SW 1271 (cell line): ENCODE measurements at regions not wholly inside any gene's neighbourhood (a gene's known extent, or its start where the extent isn't known, plus 50 kb on each side); places are given as distances from the start of the nearest gene placed in this dataset.
"Not testable (repeated sequence)": the region's sequence is repeated elsewhere in the genome, so short reads cannot be mapped to it uniquely, and the experiment has no call there.

Source experiments
- DNase-seq, 2 experiments: peaks; one replicate each; lab custom pipeline; 2025; lab: John Stamatoyannopoulos, UW

DNA sequence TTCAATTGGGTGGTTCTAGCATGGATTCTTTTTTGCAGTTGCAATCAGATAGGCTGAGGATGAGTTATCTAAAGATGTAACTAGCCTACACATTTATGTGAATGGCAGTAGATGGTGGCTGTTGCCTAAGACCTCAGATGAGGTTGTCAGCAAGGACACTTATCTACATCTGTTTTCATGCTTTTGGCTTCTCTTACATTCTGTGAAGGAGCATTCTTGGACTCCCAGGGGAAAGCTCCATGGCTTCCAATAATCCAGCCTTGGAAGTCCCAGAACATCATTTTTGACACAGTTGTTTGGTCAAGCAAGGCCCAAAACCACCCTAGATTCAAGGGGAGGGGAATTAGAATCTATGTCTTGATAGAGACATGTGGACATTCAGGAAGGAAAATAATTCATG is 332.2 kb upstream of the RBMS3 start:
- no peak for DNase-seq

DNA sequence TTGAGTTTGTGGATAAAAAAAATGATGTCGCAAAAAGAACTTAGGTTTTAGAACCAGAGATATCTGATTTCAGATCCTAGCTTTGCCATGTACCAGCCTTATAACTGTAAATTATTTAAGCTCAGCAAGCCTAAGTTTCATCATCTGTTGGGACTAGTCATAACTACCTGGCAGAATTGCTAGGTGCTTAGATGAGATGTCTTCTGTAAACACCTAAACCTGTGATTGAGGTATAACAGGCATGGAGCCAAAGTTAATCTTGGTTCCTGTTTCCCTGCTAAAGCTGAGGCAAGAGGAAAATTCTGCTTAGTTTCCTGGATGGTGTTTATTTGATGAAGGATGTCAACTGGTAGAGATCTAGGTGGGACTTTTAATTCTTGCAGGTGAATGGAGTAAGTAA is 331.3 kb upstream of the RBMS3 start:
- no peak for DNase-seq

DNA sequence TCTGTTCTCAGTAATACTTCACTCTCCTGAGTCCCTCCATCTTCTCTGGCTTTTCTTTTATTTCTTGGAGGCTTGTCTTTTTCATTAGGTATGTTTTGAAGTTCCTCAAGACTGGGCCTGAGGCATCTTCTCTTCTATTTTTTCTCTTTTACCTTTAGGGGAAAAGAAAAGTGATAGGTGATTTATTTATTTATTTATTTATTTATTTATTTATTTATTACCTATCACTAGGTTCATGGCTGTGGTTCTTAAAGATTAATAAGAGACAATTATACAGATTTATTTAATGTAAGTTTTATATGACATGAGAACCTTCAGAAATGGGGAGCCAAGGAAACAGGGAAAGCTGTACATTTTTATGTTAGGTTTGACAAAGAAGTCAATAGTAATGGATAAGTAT is 330.3 kb upstream of the RBMS3 start:
- no peak for DNase-seq

DNA sequence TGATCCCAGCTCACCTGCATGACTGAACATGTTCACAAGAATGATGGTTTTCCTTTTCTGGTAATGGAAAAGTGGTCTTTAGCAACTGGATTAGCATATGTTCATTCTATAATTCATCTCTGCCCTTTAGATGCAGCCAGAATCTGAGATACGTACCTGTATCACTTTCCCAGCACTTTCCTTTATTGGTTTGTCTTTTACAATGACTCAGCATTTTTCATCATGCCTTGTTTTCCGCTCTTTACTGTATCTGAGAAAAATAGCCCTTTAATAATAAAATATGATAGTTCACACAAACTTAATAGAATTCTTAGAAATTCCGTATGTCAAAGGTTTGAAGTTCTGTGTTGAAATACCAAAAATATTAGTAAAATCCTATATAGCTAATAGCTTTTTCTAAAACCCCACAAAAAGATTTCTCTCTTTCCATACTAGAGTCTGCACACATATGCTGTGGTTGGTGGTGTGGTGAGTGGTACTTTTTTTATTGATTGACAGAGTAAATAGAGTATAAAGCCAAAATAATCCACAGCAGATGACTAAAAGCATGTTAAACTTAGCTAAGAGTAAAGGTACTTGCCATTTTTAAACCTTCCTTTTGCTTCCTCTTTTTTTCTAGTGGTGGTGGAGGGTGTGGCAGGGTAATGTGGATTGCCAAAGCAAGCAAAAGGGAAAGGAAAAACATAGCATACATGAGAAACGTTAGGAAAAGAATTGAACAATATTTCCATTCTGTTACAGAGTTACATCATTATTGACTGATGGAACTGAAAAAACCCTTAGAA is 328.9 kb upstream of the RBMS3 start:
- DNase-seq: no peak

DNA sequence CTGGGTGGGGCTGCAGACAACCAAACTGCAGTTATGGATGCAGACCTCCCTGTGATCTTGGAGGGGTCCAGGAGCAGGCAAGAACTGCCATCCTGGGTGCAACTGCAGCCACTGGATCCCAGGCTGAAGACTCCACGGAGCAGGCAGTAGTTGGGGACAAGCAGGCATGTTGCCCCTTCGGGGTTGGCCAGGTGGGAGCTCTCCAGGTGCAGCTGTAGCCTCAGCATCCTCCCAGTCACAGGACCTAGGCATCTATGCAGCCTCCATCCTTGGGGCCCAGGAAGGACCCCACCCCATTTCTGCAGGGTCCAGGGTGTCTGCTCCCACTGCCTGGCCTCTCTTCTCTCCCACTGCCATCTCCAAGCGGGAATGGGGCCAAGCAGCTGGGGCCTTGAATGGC is 322.2 kb upstream of the RBMS3 start:
- no peak for DNase-seq

DNA sequence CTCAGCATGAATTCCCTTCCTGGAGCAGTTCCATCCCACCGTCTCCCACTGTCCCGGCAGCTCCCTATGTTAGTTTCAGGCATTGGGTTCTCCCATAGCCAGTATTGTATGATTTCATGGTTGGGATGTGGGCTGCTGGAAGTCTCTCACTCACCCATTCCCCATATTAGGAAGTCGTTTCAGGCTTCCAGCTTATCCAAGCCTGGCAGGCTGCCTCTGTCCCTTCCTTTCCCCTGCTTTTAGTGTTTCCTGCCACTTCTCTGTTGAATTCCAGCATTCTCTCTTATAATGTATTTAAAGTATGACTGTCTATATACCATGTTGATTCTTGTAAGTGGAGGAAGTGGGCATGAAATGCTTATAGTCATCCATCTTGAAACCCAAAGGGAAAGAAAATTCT is 309.7 kb upstream of the RBMS3 start:
- no peak for DNase-seq

DNA sequence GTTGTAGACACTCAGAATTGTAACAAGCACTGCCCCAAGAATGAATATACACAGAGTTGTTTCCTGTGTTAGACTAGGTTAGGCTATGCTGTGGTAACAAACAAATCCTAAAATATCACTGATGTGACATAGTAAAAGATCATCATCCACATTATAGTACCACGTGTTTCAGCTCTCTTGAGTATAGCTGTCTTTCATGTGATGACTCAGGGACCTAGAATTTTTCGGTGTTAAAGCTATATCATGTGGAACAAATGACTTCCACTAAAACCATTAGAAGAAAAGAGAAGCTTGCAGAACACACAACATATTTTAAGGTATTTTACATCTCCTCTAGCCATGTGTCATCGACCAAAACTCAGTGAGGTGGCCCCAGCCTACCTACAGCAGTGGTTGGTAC is 307.9 kb upstream of the RBMS3 start:
- DNase-seq: no peak

DNA sequence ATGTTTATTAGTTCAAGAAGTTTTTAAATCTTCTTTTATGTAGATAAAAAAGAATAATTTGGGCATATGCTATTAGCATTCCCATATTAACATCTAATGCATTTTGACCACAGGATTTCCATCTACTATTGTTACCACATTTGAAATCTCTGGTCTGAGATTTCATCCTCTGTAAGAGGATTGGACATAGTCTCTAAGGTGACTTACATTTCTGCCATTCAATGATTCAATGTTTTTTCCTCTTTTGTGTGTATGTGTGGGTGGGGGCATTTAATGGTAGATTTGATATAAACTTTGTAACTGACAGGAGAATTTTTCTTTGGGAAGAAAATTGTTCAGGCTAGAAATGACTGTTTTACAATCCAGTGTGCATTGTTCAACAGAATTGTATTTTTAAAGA is 307.3 kb upstream of the RBMS3 start:
- no peak for DNase-seq

DNA sequence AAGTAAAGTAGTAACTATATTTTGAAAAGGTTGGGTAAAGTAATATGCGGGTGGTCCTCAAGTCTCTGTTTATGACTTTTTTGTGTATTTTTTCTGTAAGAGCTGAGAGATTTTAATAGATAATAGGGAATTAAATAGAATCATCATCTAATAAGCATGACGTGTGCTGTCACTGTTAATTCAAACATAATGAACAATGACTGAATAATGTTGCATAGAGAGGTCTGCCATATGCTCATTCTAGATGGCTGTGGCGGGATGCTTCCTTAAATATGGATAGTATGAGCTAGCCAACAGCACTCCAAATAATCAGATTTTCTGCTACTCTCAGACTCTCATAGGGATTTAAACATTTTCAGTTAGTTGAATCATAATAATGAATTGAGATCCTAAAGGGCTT is 302.8 kb upstream of the RBMS3 start:
- no peak for DNase-seq

DNA sequence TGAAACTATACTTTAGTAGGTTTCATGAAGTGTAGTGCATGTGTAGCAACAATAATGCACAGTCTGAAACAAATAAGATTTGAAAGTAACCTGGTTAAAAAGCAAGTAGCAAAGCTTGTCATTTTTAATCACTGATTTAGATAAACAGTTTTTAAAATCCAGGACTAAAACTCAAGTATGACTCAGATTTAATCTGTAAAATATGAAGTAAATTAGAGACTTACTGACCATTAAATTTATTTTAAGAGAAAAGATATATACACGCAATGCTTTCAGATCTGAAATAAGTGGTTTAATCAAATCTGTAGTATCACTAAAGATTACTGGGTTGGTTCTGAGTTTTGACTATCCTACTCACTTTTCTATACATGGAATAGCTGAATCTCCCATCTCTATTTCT is 300.7 kb upstream of the RBMS3 start:
- no peak for DNase-seq

DNA sequence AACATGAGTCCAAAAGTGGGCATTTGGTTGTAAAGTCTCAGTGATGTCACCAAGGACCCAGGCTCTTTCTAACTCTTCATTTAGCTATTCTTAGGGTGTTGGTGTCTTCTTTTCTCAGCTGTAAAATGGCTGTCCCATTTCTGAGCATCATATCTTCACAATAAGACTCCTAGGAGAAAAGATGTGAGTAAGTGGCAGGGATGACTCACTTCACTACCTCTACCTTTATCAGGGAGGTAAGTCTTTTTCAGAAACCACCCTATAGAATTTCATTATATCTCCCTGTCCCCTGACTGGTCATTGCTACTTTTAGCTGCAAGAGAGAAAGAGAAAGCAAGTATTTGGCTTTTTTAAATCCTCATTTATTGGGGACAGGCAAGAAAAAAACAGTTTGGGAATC is 300.2 kb upstream of the RBMS3 start:
- DNase-seq: no peak

DNA sequence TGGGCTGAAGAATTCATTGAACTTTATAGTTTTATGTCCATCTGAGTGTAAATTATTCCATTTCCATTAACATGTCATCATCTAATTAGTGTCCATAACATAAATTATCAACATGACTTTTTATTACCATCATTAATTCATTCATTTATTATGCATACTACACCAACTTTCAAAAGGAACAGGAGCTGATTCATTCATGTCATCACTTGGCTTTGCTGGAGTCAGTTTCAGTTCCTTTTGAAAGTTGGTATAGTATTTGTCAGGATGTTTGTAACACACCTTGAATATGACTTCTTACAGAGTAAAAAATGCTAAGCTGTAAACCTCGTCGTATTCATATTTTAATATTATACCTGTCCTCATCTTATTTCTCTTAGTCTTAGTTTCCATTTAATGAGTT is 298.0 kb upstream of the RBMS3 start:
- DNase-seq: no peak

DNA sequence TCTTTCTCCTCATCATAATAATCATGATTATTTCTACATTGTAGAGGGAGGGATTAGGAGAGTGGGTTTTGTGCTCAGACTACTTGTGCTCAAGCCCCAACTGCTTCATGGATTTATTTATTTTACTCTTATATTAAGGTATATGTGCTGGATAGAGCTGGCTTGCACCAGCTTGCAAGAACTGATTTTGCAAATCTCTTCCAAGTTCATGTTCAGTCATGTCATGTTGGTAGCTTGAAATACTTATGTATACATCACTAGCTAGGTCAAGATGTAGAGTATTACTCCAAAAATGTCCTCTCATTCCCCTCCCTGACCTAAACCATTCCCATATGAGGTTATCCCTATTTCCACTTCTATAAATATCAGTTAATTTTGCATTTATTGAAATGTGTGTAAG is 293.9 kb upstream of the RBMS3 start:
- DNase-seq: no peak

DNA sequence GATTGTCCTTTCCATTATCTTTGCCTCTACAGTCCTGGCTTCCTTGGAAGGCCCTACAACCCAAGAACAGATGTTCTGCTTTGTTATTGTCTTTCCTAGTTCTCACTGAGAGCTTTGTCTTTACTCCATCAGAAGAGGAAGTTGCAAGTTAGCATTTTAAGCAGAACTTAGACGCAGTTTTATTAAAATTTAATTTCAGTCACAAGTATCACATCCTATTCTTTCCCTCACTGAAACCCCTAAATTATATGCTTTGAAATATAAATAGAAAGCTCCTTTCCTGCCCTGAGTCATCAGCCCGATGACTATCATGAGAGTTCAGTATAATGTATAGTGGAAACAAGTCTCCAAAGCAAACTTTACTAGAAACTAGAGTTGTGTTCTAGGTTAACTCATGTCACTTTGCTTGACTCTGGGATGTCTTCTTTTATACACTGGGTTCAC is 291.2 kb upstream of the RBMS3 start:
- DNase-seq: no peak

DNA sequence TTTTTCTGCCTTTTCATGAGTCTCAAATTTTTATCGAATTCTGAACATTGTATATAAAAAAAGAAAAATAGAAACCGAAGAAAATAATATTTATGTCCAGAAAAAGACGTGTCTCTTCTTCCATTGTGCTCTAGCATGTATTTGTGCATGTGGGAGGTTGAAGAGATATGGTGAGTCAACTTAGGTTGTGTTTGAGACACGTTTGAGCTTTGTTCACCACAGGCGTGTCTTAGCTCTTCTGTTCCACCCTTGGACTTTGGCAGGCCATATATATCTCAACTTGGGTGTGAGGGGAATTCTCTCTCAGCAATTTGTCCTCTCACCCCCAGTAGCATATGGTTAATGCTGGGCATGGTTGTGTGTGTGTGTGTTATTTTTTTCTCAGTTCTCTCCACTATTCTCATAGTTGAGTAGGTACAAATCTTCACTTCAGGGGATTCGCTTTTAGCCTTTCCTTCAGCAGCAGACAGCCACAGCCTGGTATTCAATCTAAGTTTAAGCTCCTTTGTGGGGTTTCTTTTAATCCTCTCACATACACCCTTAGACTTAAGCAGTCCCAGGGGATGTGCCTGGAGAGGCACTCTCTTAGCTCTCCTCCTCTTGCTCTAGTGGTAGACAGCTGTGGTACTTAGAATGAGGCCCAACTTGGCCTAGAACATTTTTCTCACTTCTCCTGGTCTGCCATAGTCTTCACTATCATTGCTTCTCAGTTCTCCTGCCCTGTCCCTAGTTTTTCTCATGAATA is 286.5 kb upstream of the RBMS3 start:
- DNase-seq: no peak

DNA sequence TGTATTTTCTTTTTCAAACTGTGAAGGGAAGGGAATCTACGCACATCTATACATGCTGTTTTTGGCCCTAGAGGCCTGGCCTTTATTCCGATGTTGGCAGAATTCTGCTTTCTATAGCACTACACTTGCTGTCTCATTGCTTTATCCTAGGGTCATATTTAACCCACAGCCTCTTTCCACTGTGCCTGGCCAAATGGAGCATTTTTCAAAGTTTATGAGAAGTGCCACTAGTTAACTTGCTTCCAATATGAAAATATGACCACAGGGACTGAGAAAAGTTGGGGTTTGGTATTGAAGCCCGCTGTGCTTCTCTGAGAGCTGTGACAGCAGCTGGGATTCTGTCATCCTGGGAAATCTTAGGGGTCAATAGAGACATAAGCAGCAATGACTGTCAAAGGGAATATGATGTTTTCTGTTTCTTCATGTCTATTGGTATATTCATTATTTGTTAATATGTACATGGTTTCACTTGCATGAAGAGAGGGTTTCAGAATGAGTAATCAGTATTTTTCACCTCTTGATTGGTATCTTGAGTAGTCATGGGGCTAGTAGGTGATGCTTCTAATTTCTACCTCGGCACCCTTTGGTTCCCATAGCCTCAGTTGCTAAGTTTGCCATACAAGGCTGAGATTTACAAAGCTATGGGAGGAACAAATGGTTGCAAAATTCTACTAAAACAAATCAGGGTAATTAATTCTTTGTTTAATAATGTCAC is 275.8 kb upstream of the RBMS3 start:
- DNase-seq: no peak

DNA sequence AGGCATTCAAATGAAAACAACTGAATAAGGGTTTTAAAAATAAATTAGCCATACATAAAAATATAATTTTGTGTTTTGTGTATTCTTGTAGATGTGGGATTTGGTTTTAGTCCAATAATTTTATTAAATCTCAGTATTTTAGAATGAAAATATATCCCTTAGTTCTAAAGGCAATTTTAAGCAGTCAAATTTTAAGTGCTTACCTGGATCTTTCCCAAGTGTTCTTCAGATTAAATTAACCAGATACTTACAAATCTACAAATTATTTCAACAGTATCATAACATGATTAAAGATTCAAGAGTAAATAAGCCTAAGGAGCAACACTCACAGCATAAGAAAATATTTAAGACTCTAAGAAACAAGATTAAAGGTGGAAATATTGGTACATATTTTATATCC is 275.0 kb upstream of the RBMS3 start:
- no peak for DNase-seq

DNA sequence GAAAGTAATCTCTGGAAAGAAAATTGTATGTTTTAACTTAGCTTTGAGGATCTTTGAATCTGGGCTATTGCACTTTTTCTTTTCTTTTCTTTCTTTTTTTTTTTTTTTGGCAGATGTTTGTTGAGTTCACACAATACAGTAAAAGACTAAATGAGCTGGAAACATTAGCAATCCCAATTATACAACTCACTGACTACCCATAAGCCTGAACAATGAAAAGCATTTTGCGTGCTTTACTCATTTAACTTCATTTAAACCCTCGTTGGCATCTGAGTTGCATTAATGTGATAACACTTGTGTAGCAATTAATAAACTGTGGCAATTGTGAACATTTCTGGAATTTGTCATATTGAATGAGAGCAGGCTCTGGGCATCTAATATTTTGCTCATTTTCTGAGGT is 269.4 kb upstream of the RBMS3 start:
- no peak for DNase-seq

DNA sequence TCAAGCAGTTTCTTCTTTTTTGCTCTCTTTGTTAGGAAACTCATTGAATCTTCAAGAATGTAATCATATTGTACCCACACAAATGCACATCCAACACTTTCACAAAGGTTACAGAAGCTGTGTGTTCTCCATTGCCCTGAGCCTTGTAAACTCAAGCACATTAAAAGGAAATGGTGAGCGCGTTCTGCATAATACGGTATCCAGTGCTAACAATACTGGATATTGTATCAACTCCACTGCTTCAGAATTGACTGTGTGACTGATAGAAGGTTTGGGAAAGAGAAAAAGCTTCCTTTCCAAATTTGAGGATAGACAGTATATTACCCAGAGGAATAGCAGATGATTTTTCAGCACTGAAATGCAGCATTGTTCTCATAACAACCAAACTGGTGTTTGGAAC is 268.9 kb upstream of the RBMS3 start:
- DNase-seq: no peak

DNA sequence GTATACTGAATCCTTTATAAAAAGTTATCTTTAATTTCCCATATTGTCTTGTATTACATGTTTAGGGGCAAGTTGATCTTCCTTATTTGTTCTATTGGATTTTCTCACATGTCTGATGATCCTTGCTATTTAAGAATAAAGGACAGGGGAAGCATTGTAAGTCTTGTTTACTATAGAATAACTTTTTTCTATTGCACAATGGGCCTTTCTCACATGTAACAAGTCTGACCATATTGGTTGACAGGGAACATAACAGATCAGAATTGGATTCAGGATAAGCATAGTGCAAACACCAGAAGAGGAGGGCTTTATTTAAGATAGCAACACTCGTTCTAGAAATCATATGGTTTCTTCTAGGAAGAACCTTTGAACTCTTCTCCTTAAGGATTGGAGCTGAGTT is 257.9 kb upstream of the RBMS3 start:
- DNase-seq: no peak

DNA sequence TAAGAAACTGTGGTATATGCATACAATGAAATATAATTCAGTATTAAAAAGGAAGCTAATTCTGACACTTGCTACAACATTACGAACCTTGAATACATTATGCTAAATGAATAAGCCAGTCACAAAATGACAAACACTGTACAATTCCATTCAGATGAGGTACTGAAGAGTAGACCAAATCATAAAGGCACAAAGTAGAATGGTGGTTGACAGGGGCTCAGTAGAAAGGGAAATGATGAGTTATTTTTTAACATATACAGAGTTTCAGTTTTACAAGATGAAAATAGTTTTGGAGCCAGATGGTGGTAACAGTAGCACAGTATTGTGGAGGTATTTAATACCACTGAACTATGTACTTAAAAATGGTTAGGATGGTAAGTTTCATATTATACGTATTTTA is 254.6 kb upstream of the RBMS3 start:
- DNase-seq: no peak

DNA sequence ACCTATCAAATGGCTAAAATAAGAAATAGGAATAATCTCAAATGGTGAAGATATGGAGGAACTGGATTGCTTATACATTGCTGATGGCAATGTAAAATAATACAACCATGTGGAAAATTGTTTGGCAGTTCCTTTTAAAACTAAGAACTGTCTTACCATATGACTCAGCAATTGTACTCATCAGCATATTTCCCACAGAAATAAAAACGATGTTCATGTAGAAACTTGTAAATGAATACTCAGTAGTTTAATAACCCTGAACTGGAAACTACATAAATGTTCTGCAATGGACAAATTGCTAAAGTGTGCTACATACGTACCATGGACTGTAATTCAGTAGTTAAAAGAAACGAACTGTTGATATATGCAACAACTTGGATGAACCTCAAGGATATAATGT is 253.9 kb upstream of the RBMS3 start:
- no peak for DNase-seq

DNA sequence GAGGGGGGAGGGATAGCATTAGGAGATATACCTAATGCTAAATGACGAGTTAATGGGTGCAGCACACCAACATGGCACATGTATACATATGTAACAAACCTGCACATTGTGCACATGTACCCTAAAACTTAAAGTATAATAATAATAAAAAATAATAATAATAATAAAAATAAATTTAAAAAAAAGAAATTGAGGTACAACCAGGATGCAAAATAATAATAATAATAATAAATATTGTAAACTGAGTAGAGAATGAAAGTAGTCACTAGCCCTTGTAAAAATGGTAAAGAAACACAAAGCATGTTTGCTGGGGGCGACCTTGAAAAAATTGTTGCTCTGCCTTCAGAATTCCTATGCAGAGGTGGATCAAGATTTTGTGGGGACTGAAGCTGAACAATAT is 249.7 kb upstream of the RBMS3 start:
- not testable (repeated sequence) for DNase-seq
